ENCODE measurements at regions not wholly inside any gene's neighbourhood (a gene's known extent, or its start where the extent isn't known, plus 50 kb on each side); places are given as distances from the start of the nearest gene placed in this dataset.

DNA sequence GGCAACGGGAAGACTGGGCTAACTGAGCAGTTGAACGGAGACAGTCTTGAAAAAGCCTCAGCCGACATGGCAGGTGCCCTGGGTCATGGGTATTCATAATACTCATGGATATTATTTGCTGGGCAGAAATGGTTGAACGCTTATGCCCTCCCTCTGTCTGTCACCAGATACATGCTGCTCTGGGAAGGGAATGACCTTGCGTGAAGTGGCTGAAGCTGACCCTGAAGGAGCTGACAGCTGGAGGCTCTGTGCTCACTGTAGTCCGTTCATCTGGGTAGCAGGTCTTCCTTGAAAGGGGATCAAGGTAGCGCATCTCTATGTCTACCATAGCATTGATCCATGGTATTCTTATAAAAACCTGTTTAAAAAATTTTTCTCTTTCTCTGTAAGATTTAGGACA, 390.7 kb downstream of the PDCD6IP start:
- TF ChIP-seq ATF7 (IDR thresholded peaks at IDR 0.05; ENCODE audit: low read depth): no peak
- no peak for TF ChIP-seq HCFC1 (IDR thresholded peaks at IDR 0.05; ENCODE audit: low read length)
- TF ChIP-seq, protein P1, sequence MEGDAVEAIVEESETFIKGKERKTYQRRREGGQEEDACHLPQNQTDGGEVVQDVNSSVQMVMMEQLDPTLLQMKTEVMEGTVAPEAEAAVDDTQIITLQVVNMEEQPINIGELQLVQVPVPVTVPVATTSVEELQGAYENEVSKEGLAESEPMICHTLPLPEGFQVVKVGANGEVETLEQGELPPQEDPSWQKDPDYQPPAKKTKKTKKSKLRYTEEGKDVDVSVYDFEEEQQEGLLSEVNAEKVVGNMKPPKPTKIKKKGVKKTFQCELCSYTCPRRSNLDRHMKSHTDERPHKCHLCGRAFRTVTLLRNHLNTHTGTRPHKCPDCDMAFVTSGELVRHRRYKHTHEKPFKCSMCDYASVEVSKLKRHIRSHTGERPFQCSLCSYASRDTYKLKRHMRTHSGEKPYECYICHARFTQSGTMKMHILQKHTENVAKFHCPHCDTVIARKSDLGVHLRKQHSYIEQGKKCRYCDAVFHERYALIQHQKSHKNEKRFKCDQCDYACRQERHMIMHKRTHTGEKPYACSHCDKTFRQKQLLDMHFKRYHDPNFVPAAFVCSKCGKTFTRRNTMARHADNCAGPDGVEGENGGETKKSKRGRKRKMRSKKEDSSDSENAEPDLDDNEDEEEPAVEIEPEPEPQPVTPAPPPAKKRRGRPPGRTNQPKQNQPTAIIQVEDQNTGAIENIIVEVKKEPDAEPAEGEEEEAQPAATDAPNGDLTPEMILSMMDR (IDR thresholded peaks at IDR 0.05 in 2 of 3, conservative IDR thresholded peaks at IDR 0.05 in 1 of 3; ENCODE audit: control insufficient read depth in 2 of 3, extremely low read depth in 1 of 3, insufficient read depth in 1 of 3, low read depth in 3 of 3, low read length in 3 of 3): no peak
- no peak for TF ChIP-seq SREBF1 (IDR thresholded peaks at IDR 0.05; ENCODE audit: low read length)
- TF ChIP-seq FOS (IDR thresholded peaks at IDR 0.05; ENCODE audit: borderline replicate concordance, extremely low read depth, insufficient read length): no peak
- no peak for TF ChIP-seq POLR2AphosphoS5 (IDR thresholded peaks at IDR 0.05; ENCODE audit: low read length)
- no peak for TF ChIP-seq HDGF (IDR thresholded peaks at IDR 0.05)
- TF ChIP-seq BHLHE40 (IDR thresholded peaks at IDR 0.05; ENCODE audit: borderline replicate concordance in 1 of 2, low read depth in 2 of 2, low read length in 1 of 2): no peak
- TF ChIP-seq, protein P2, sequence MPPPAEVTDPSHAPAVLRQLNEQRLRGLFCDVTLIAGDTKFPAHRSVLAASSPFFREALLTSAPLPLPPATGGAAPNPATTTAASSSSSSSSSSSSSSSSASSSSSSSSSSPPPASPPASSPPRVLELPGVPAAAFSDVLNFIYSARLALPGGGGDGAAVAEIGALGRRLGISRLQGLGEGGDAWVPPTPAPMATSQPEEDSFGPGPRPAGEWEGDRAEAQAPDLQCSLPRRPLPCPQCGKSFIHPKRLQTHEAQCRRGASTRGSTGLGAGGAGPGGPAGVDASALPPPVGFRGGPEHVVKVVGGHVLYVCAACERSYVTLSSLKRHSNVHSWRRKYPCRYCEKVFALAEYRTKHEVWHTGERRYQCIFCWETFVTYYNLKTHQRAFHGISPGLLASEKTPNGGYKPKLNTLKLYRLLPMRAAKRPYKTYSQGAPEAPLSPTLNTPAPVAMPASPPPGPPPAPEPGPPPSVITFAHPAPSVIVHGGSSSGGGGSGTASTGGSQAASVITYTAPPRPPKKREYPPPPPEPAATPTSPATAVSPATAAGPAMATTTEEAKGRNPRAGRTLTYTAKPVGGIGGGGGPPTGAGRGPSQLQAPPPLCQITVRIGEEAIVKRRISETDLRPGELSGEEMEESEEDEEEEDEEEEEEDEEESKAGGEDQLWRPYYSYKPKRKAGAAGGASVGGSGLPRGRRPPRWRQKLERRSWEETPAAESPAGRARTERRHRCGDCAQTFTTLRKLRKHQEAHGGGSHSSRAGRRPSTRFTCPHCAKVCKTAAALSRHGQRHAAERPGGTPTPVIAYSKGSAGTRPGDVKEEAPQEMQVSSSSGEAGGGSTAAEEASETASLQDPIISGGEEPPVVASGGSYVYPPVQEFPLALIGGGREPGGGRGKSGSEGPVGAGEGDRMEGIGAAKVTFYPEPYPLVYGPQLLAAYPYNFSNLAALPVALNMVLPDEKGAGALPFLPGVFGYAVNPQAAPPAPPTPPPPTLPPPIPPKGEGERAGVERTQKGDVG (CRISPR knock-in tag; IDR thresholded peaks at IDR 0.05): no peak
- TF ChIP-seq CHD2 (IDR thresholded peaks at IDR 0.05; ENCODE audit: borderline replicate concordance, low read depth, low read length): no peak
- TF ChIP-seq HDAC2 (IDR thresholded peaks at IDR 0.05): no peak
- no peak for TF ChIP-seq FOXK2 (IDR thresholded peaks at IDR 0.05)
- no peak for TF ChIP-seq CBX3 (IDR thresholded peaks at IDR 0.05; ENCODE audit: borderline replicate concordance, low read depth)
